22Rv1 (cell line): ENCODE measurements at regions not wholly inside any gene's neighbourhood (a gene's known extent, or its start where the extent isn't known, plus 50 kb on each side); places are given as distances from the start of the nearest gene placed in this dataset.
"Not testable (repeated sequence)": the region's sequence is repeated elsewhere in the genome, so short reads cannot be mapped to it uniquely, and the experiment has no call there.

Source experiments
- H3K27ac ChIP-seq: fragments of 450-650 bp; 2 replicates; pipeline ENCODE4 v1.5.1; 2017
- CTCF ChIP-seq: fragments of 450-650 bp; IDR thresholded peaks from 2 replicates; pipeline ENCODE4 v1.5.1; 2017; ENCODE audit warnings: mild to moderate bottlenecking
- ZFX ChIP-seq: fragments of 450-650 bp; IDR thresholded peaks from 2 replicates; pipeline ENCODE4 v1.6.1; 2017; ENCODE audit warnings: antibody characterized with exemption, borderline replicate concordance

- no peak for TF ChIP-seq CTCF
- no peak for TF ChIP-seq ZFX
These were observed 340.3 kb downstream of the CYLC2 start for GRCh38 chr9:103335461-103335860.

GRCh38 chr9:103355000-103355399 lies 359.9 kb downstream of the CYLC2 start:
- H3K27ac ChIP-seq = no peak overlapping the region
- TF ChIP-seq CTCF (no peak), ZFX (no peak)

More at GRCh38 chr9:103335461-103335860, 340.3 kb downstream of the CYLC2 start:
- H3K27ac ChIP-seq = no peak overlapping the region

GRCh38 chr9:103357980-103358379 lies 362.8 kb downstream of the CYLC2 start:
- not testable (repeated sequence) for H3K27ac ChIP-seq

DNA sequence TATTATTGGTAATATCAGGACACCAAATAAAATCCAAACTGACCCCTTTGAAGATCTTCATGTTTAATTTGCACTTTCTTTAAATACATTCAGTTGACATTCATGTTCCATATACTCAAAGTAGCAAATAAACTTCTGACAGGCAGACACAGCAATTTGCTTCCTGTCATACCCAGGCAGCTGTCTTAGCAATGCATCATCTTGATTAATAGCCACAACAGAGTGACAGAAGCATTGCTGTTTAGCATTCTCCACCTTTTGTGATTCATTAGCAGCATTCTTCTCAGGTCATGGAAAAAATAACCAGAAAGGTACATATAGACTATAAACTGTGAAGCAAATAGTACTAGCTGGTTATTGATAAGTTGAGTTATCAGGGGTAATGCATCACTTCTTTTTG lies 366.8 kb downstream of the CYLC2 start:
- no peak overlapping the region for H3K27ac ChIP-seq
- TF ChIP-seq ZFX = no peak
- TF ChIP-seq CTCF = no peak

DNA sequence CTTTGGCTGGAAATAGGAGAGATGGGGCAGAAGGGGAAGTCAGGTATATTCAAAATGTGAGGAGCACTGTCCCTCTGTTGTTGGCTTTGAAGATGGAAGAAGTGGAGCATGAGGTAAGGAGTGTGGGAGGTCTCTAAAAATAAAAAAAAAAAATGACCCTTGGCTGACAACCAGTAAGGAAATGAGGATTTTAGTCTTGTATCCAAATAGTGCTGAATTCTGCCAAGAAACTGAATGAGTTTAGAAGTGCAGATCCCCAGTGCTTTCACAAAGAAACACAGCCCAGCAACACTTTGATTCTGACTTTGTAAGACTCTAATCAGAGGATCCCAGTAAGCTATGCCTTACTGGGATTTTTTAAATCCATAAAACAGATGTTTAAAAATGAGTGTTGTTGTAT lies 367.9 kb downstream of the CYLC2 start:
- TF ChIP-seq CTCF = no peak
- no peak for TF ChIP-seq ZFX
- no peak overlapping the region for H3K27ac ChIP-seq

GRCh38 chr9:103364753-103365152 lies 369.6 kb downstream of the CYLC2 start:
- TF ChIP-seq CTCF (no peak), ZFX (no peak)
- no peak overlapping the region for H3K27ac ChIP-seq

DNA sequence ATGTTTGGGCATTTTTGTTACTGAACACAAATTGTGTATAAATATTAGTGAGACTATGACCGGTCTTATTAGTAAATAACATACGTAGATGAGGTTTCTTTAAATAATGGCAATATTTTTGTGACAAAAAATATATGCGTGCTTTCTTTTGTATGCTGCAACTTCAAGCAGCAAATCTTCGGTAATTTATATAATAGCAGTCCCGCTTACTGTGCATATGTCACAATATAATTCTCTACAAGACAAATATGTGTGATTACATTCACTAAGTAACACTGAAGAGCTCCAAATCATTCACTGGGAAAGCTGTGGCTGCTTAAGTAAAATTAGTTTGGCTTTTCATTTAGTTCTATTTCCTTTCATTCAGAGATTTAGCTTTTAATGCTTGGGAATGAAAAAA lies 376.0 kb downstream of the CYLC2 start:
- H3K27ac ChIP-seq = no peak overlapping the region
- TF ChIP-seq ZFX (no peak), CTCF (no peak)

DNA sequence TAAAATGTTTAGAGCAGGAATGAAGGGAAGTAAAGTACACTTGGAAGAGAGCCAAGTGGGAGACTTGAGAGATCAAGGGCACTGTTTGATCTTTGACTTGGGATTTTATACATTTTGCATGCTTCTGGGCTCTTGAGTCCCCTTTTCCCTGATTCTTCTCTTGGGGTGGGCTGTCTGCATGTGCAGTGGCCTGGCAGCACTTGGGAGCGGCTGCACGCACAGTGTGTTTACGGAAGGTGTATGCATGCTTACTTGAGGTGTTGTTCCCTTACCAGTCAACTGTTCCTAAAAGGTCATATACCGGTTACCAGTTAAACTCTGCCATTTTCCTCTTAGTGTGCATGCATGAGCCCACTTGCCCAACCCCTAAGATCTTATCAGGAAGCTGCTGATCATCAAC lies 377.7 kb downstream of the CYLC2 start:
- no peak for TF ChIP-seq CTCF
- no peak overlapping the region for H3K27ac ChIP-seq
